ENCODE measurements at regions not wholly inside any gene's neighbourhood (a gene's known extent, or its start where the extent isn't known, plus 50 kb on each side); places are given as distances from the start of the nearest gene placed in this dataset.

DNA sequence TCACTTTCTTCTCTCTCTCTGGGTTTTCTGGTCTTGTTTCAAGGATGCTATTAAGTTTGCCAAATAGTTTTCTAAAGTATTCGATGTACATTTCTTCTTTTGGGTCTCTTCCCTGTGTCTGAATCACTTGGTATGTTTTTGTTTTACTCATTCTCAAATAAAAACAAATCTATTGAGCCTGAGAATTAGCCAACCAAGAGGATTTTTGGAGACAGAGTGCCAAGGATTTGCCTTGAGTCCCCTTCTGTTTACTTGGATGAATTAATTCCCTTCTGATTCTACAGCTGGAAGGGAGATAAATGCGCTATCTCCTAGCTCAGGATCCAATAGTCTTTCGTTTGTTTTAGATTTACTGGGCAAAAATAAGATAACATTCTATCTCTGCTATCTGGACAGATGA is 255.5 kb downstream of the SYT10 start (continued):
- TF ChIP-seq, protein P1, sequence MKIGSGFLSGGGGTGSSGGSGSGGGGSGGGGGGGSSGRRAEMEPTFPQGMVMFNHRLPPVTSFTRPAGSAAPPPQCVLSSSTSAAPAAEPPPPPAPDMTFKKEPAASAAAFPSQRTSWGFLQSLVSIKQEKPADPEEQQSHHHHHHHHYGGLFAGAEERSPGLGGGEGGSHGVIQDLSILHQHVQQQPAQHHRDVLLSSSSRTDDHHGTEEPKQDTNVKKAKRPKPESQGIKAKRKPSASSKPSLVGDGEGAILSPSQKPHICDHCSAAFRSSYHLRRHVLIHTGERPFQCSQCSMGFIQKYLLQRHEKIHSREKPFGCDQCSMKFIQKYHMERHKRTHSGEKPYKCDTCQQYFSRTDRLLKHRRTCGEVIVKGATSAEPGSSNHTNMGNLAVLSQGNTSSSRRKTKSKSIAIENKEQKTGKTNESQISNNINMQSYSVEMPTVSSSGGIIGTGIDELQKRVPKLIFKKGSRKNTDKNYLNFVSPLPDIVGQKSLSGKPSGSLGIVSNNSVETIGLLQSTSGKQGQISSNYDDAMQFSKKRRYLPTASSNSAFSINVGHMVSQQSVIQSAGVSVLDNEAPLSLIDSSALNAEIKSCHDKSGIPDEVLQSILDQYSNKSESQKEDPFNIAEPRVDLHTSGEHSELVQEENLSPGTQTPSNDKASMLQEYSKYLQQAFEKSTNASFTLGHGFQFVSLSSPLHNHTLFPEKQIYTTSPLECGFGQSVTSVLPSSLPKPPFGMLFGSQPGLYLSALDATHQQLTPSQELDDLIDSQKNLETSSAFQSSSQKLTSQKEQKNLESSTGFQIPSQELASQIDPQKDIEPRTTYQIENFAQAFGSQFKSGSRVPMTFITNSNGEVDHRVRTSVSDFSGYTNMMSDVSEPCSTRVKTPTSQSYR (CRISPR knock-in tag; IDR thresholded peaks at IDR 0.05; ENCODE audit: borderline replicate concordance): no peak
- no peak for TF ChIP-seq ZNF672 (CRISPR knock-in tag; IDR thresholded peaks at IDR 0.05)
- TF ChIP-seq, protein P2, sequence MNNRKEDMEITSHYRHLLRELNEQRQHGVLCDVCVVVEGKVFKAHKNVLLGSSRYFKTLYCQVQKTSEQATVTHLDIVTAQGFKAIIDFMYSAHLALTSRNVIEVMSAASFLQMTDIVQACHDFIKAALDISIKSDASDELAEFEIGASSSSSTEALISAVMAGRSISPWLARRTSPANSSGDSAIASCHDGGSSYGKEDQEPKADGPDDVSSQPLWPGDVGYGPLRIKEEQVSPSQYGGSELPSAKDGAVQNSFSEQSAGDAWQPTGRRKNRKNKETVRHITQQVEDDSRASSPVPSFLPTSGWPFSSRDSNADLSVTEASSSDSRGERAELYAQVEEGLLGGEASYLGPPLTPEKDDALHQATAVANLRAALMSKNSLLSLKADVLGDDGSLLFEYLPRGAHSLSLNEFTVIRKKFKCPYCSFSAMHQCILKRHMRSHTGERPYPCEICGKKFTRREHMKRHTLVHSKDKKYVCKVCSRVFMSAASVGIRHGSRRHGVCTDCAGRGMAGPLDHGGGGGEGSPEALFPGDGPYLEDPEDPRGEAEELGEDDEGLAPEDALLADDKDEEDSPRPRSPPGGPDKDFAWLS (CRISPR knock-in tag; IDR thresholded peaks at IDR 0.05; ENCODE audit: borderline replicate concordance): no peak

DNA sequence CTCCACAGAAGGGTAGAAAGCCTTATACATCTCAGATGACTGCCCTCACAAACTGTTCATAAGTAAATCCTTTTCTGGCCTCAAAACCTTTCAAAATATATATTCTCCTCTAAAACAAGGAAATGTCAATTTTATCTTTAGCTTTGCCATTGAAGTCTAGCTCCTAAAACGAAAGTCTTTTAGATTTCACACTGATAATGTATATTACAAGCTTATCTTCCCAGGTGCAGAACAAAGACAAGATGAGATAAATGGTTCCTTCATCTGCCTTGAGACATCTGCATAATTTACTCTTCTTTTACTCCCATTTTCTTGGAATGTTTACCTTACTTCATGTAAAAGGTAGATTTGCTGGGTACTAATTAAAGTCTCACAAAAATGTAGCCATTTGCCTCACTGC is 257.1 kb downstream of the SYT10 start:
- 3% methylated on average over 1 of the region's 1 CpG for WGBS (ENCODE audit: low lambda C conversion rate)
- no TSS peak for BruUV-seq (replicated peaks)
- intact Hi-C loops (cut with micrococcal nuclease; ENCODE audit: unreplicated experiment): no loop called here

More for the DNA sequence above, 257.1 kb downstream of the SYT10 start:
- H3K79me2 ChIP-seq (ENCODE audit: insufficient read depth, low read length): no peaks in the 10 kb centered on the region
- ChIA-PET POLR2A (no interaction called here), CTCF (ENCODE audit: low intra/inter-chr PET ratio, low total read pairs) (no interaction called here)
- H3K36me3 ChIP-seq (replicated peaks in 1 of 2; ENCODE audit: control insufficient read depth in 1 of 2, insufficient read depth in 2 of 2, low read length in 2 of 2): no peaks in the 10 kb centered on the region
- no peaks in the 10 kb centered on the region; the same call in 1 of the 2 replicates for H3K9me3 ChIP-seq (ENCODE audit: low read length)
- TF ChIP-seq HMG20B (CRISPR knock-in tag; conservative IDR thresholded peaks at IDR 0.05) (no peak), ZNF441 (CRISPR knock-in tag; IDR thresholded peaks at IDR 0.05; ENCODE audit: borderline replicate concordance) (no peak), ZNF660 (CRISPR knock-in tag; IDR thresholded peaks at IDR 0.05; ENCODE audit: borderline replicate concordance, low read depth) (no peak)
- TF ChIP-seq, protein P3, sequence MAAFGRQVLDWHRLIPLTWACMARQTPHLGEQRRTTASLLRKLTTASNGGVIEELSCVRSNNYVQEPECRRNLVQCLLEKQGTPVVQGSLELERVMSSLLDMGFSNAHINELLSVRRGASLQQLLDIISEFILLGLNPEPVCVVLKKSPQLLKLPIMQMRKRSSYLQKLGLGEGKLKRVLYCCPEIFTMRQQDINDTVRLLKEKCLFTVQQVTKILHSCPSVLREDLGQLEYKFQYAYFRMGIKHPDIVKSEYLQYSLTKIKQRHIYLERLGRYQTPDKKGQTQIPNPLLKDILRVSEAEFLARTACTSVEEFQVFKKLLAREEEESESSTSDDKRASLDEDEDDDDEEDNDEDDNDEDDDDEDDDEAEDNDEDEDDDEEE (CRISPR knock-in tag; IDR thresholded peaks at IDR 0.05): no peak
- H3K4me3 ChIP-seq (replicated peaks in 1 of 3; ENCODE audit: insufficient read depth in 1 of 3, low read depth in 2 of 3, low read length in 3 of 3): no peak overlapping the region
- in situ Hi-C loops (cut with HindIII; ENCODE audit: extremely low pct_ligation_motif_present, low pct_unique_long_range_greater_than_20kb): no loop called here
- FAIRE-seq: no peak
- no peak overlapping the region for H3K27ac ChIP-seq (ENCODE audit: extremely low read length, insufficient read depth, low read length)
- no peak overlapping the region for H2AFZ ChIP-seq (ENCODE audit: low read length)
- 0 out of 2 replicates have a peak, but pooled peaks cover 4% of the 10 kb centered on the region for H3K4me1 ChIP-seq (ENCODE audit: insufficient read depth, low read length)
- H3K27me3 ChIP-seq (ENCODE audit: control insufficient read depth in 1 of 2, insufficient read depth in 2 of 2, low read length in 2 of 2): no peaks in the 10 kb centered on the region
- no peak overlapping the region for H3K9ac ChIP-seq (ENCODE audit: insufficient read depth, low read depth, low read length)
- ATAC-seq: no peak
- H3K4me2 ChIP-seq (ENCODE audit: low read depth, low read length): no peak overlapping the region
- H4K20me1 ChIP-seq (ENCODE audit: insufficient read depth, low read length): no peaks in the 10 kb centered on the region
- DNase-seq (ENCODE audit: low spot score): no peak
